ENCODE measurements at regions not wholly inside any gene's neighbourhood (a gene's known extent, or its start where the extent isn't known, plus 50 kb on each side); places are given as distances from the start of the nearest gene placed in this dataset.

DNA sequence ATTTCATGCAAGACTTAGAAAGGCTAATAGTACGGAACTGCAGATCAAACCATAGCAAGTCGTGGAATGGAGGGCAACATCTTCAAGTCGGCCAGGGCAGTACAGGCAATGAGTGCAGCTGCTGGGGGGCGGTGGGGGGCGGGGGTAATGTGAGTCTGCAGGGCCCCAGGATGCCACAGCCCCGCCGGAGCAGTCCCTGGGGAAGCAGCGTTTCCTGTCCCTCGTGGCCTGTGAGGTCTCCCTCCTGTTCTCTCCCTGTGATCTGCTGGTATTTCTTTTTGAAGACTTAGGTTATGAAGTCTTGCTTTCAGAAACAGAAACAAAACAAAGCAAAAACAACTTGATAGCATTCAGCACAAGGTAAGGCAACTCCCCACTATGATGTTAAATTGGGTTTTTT, 351.9 kb downstream of the FOXA2 start:
- TF ChIP-seq, protein P1, sequence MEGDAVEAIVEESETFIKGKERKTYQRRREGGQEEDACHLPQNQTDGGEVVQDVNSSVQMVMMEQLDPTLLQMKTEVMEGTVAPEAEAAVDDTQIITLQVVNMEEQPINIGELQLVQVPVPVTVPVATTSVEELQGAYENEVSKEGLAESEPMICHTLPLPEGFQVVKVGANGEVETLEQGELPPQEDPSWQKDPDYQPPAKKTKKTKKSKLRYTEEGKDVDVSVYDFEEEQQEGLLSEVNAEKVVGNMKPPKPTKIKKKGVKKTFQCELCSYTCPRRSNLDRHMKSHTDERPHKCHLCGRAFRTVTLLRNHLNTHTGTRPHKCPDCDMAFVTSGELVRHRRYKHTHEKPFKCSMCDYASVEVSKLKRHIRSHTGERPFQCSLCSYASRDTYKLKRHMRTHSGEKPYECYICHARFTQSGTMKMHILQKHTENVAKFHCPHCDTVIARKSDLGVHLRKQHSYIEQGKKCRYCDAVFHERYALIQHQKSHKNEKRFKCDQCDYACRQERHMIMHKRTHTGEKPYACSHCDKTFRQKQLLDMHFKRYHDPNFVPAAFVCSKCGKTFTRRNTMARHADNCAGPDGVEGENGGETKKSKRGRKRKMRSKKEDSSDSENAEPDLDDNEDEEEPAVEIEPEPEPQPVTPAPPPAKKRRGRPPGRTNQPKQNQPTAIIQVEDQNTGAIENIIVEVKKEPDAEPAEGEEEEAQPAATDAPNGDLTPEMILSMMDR (conservative IDR thresholded peaks at IDR 0.05; ENCODE audit: low read depth, low read length) = no peak
- H3K4me3 ChIP-seq (ENCODE audit: low read length) = no peak overlapping the region

DNA sequence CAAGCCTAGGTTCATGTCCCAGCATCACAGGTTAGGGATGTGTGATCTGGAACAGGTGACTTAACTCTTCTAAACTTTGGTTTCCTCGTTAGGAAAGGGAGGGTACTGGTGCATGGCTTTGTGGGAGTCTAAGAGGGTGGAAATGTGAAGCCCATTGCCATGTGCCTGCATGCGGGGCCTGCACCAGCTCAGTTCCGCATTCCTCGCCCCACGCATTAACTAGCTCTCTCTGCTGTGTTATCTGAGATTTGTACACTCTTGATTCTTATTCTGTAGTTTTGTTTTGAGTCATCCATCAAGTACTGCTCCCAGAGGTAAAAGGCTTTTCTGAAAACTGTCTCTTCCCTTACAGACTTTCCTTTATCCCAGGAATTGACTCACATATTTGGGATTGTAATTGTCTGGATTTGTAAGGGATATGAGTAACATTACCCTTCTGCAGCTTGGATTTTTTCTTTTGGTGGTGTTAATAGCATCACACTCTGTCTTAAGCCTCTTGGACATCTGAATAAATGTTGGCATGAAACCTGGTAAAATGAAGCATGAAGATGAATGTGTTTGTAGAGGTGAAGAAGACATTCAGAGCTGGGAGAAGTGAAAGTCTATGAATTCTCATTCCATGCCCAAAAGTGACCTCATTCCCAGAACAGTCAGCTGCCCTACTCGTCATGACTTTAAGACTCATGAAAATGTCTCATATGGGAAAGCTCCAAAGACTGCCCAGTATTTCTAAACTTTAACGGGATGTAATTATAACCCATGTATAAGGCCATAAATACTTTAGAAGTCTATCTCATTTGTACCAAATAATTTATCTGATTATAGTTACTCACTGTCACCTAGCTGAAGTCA, 357.3 kb downstream of the FOXA2 start:
- TF ChIP-seq, protein P1 (conservative IDR thresholded peaks at IDR 0.05; ENCODE audit: low read depth, low read length) = no peak
- H3K4me3 ChIP-seq (ENCODE audit: low read length) = no peak overlapping the region
- DNase-seq (ENCODE audit: low read depth) = no peak

More for the DNA sequence above, 351.9 kb downstream of the FOXA2 start:
- no peak for DNase-seq (ENCODE audit: low read depth)

DNA sequence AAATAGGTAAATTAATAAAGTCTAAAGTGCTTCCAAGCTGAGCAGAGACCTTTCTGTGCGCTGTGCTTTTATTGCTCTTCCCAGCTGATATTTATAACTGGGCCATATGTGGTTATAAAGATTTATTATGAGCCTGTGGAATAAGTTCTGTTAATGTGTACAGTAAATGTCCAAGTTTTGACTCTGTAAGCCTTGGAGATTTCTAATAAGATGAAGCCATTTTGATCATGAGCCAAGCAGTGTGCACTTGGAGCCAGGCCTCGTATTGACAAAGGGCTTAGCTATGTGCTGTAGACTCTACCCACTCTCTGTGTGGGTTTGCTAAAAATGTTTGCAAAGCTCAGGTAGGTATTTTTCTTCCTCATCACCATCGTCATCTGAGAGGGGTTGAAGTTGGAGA, 361.1 kb downstream of the FOXA2 start:
- no peak overlapping the region for H3K4me3 ChIP-seq (ENCODE audit: low read length)
- TF ChIP-seq, protein P1 (conservative IDR thresholded peaks at IDR 0.05; ENCODE audit: low read depth, low read length) = no peak
- DNase-seq (ENCODE audit: low read depth) = no peak

DNA sequence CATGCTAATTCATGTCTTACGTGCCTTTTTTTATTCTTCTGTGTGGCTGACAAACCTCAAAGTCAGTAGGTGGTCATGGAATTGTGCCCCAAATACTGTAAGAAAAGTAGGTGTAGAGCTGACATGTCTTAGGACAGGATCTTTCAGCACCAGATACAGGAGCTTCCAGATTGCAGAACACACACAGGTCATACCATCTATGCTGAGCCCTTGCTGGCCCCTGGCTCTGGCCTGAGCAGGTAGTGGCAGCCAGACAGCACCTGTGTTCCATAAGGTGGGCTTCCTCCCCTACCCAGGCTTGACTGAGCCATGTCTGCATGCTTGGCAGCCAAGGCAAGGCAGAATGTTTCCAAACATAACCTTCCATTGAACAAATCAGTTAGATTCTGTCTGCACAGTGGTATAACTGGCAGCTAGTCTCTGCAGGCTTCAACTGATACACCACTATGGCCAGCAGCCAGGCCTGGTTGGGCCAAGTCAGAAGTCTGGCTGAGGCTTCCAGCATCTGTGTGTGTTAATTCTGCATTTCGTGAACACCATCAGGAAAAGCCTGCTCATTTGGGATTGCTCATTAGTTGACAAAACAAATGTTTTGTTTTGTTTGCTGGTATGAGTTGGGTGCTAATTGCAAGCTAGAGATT, 366.5 kb downstream of the FOXA2 start:
- TF ChIP-seq, protein P1 (conservative IDR thresholded peaks at IDR 0.05; ENCODE audit: low read depth, low read length) = no peak
- no peak overlapping the region for H3K4me3 ChIP-seq (ENCODE audit: low read length)
- no peak for DNase-seq (ENCODE audit: low read depth)

DNA sequence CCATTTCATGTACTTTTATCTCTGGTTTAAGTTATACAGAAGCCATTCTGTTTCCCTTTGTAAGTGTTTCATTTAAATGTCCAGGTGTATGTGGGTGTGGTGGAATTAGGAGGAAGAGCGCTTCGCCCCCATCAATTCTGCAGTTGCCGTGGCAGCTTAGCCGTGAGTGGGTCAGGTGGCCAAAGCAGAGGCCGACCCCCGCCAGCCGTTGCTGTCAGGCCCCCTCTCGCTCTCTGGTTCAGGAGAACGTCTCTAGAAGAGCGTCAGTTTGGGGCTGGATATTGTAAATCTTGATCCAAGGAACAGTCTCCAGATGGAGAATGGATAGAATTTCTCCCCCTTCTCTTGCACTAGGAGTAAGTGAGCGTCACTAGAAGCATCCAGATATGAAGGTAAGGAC, 367.4 kb downstream of the FOXA2 start:
- H3K4me3 ChIP-seq (ENCODE audit: low read length) = no peak overlapping the region
- TF ChIP-seq, protein P1 (conservative IDR thresholded peaks at IDR 0.05; ENCODE audit: low read depth, low read length) = no peak
- no peak for DNase-seq (ENCODE audit: low read depth)

DNA sequence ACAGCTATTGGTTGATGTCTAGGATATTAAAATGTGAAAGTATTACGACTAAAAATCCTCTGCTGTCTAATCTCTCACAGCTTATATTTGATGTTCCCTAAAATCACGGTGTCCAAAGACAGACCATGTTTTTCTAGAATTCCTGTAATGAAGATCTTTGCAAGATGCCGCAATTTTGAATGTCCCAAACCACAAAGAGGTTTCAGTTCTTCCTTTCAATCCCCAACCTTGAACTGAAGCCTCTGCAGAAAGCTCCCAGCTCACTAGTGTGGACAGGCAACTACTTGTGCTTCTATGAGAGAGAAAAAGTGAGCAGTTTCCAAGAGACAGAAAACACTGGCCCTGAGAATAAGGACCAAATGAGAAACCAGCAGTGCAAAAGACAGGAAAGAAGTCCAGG, 370.1 kb downstream of the FOXA2 start:
- H3K4me3 ChIP-seq (ENCODE audit: low read length) = no peak overlapping the region
- DNase-seq (ENCODE audit: low read depth) = no peak
- TF ChIP-seq, protein P1 (conservative IDR thresholded peaks at IDR 0.05; ENCODE audit: low read depth, low read length) = no peak

DNA sequence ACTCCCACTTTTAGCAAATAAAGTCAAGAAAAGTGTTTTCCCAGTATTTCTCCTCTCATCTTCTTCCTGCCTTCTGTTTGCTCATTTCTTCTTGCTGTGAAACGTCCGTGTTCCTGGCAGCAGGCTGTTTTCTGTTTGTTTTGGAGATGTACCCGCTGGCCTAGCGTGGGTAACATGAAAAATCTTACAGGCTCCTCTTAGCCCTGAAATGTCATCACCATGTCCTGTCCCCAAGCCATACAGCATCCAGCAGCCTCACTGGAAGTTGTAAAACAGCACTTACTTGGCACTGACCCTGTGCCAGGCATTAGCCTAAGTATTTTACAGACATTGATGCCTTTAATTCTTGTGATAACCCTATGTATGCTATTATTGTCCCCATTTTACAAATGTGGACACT, 371.1 kb downstream of the FOXA2 start:
- DNase-seq (ENCODE audit: low read depth) = no peak
- no peak overlapping the region for H3K4me3 ChIP-seq (ENCODE audit: low read length)
- TF ChIP-seq, protein P1 (conservative IDR thresholded peaks at IDR 0.05; ENCODE audit: low read depth, low read length) = no peak
